Ovary (tissue), 3 donors: ENCODE measurements at regions not wholly inside any gene's neighbourhood (a gene's known extent, or its start where the extent isn't known, plus 50 kb on each side); places are given as distances from the start of the nearest gene placed in this dataset.

ENCODE experiments used
- EP300 ChIP-seq: sonication (generic); formaldehyde crosslinking; IDR thresholded peaks from one replicate; pipeline ENCODE4 v1.6.1; 2017; ENCODE audit warnings: antibody characterized with exemption
- TF ChIP-seq, protein P1 (sequence below), 3 donors: fragments of 450-650 bp in 2 of 3; fragments of 200-600 bp in 1 of 3; IDR thresholded peaks; one replicate each; pipeline versions ENCODE4 v1.5.1 to v1.8.0; 2016 to 2022; ENCODE audit warnings: antibody characterized with exemption in 3 of 3, mild to moderate bottlenecking in 1 of 3
- donor health status: DM: no; HTN: no; CAD: no.

DNA sequence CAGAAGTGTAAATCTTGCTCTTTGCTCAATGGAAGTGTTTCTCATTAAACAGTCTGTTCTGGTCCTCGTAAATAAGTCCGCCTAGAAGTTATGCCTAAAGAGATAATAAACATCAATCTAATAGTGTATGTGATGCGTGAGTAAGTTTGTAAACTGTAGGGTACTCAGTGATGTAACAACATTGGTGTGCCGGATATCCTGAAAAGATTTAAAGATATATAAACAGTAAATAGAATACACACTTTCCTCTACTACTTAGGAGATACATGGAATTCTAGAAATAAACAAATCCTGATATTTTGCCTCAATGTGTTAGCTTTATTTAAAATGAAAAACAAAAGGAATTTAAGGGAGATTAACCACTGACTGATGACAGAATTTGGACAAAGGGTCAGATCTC is 123.5 kb downstream of the AHR start:
- TF ChIP-seq, protein P1, sequence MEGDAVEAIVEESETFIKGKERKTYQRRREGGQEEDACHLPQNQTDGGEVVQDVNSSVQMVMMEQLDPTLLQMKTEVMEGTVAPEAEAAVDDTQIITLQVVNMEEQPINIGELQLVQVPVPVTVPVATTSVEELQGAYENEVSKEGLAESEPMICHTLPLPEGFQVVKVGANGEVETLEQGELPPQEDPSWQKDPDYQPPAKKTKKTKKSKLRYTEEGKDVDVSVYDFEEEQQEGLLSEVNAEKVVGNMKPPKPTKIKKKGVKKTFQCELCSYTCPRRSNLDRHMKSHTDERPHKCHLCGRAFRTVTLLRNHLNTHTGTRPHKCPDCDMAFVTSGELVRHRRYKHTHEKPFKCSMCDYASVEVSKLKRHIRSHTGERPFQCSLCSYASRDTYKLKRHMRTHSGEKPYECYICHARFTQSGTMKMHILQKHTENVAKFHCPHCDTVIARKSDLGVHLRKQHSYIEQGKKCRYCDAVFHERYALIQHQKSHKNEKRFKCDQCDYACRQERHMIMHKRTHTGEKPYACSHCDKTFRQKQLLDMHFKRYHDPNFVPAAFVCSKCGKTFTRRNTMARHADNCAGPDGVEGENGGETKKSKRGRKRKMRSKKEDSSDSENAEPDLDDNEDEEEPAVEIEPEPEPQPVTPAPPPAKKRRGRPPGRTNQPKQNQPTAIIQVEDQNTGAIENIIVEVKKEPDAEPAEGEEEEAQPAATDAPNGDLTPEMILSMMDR (IDR thresholded peaks at IDR 0.05) = no peak
- no peak for TF ChIP-seq EP300
